Lower leg skin (tissue), 3 donors: ENCODE measurements at regions not wholly inside any gene's neighbourhood (a gene's known extent, or its start where the extent isn't known, plus 50 kb on each side); places are given as distances from the start of the nearest gene placed in this dataset.
"Not testable (repeated sequence)": the region's sequence is repeated elsewhere in the genome, so short reads cannot be mapped to it uniquely, and the experiment has no call there.

Experiments
- DNase-seq, 2 donors: peaks; one replicate each; pipeline ENCODE4 v3.0.0-alpha.2; 2019; ENCODE audit warnings: low spot score in 2 of 2
- H3K4me3 ChIP-seq: fragments of 200-600 bp; sonication (generic); 2 replicates; pipeline ENCODE4 v1.5.1; 2017; ENCODE audit warnings: mild to moderate bottlenecking, low read depth; ENCODE audit not compliant: poor library complexity, severe bottlenecking
- WGBS, 2 donors: methylation state at CpG; one replicate each; pipeline ENCODE4 v1.1.5; 2018; 5-methylcytosine and 5-hydroxymethylcytosine counted together
- intact Hi-C: fragments of 100-400 bp; cut with DNase I; formaldehyde crosslinking; loops from one replicate; pipeline ENCODE4 v1.15.0; 2023; ENCODE audit warnings: low total_unique reads

DNA sequence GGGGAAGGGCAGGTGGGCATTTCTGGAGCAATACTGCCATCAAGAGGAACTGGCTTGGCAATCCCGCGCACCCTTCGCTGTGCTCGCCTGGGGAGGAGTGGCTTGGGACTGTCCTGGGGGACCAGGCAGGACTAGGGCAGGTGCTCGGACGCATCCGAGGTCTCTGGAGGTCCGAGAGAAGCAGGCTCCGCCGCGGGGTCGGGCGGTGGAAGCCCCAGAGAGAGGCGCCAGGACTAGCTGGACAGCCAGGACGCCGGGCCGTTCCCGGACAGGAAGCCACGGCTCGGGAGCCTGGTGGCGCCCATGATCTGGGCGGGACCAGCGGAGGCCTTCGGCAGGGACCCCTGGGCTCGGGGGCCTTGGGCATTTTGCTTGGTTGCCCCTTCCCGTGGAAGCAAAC, 174.3 kb downstream of the PLS3 start:
- H3K4me3 ChIP-seq, intact Hi-C loops: not testable (repeated sequence)
- no CpG with 5 or more reads among the region's 26 CpGs for WGBS, 2 donors
- peak in 1 of 2 donors; percentile 90 for DNase-seq
